Glutamatergic neuron (in vitro differentiated cells): ENCODE measurements at regions not wholly inside any gene's neighbourhood (a gene's known extent, or its start where the extent isn't known, plus 50 kb on each side); places are given as distances from the start of the nearest gene placed in this dataset.

Experiments used
- DNase-seq: peaks from one replicate; pipeline ENCODE4 v3.0.0; 2022
- H3K27ac Mint-ChIP-seq: one replicate; pipeline ENCODE4 v1.8.0; 2020; ENCODE audit warnings: mild to moderate bottlenecking, mixed read lengths, inconsistent platforms; ENCODE audit not compliant: unreplicated experiment
- H3K27me3 Mint-ChIP-seq: one replicate; pipeline ENCODE4 v1.8.0; 2020; ENCODE audit warnings: mild to moderate bottlenecking, moderate library complexity, mixed read lengths, inconsistent platforms; ENCODE audit not compliant: unreplicated experiment
- H3K36me3 Mint-ChIP-seq: one replicate; pipeline ENCODE4 v1.8.0; 2020; ENCODE audit warnings: mild to moderate bottlenecking, mixed read lengths, inconsistent platforms; ENCODE audit not compliant: unreplicated experiment
- H3K4me1 Mint-ChIP-seq: one replicate; pipeline ENCODE4 v1.8.0; 2020; ENCODE audit warnings: mild to moderate bottlenecking, low read depth, mixed read lengths, inconsistent platforms; ENCODE audit not compliant: unreplicated experiment
- H3K4me3 Mint-ChIP-seq: one replicate; pipeline ENCODE4 v1.8.0; 2020; ENCODE audit warnings: mild to moderate bottlenecking, mixed read lengths, inconsistent platforms; ENCODE audit not compliant: unreplicated experiment
- H3K9me3 Mint-ChIP-seq: one replicate; pipeline ENCODE4 v1.8.0; 2020; ENCODE audit warnings: mild to moderate bottlenecking, moderate library complexity, mixed read lengths, inconsistent platforms; ENCODE audit not compliant: unreplicated experiment
- CTCF ChIP-seq: fragments of 200-600 bp; sonication (generic); IDR thresholded peaks from one replicate; pipeline ENCODE4 v1.5.0; 2021; ENCODE audit not compliant: partially characterized antibody, unreplicated experiment

- TF ChIP-seq CTCF = no peak
- H3K27ac Mint-ChIP-seq = no peak overlapping the region
- H3K27me3 Mint-ChIP-seq = no peaks in the 10 kb centered on the region
- no peaks in the 10 kb centered on the region for H3K9me3 Mint-ChIP-seq
- H3K4me1 Mint-ChIP-seq = peaks cover 12% of the 10 kb centered on the region
- DNase-seq = no peak
- no peaks in the 10 kb centered on the region for H3K36me3 Mint-ChIP-seq
- H3K4me3 Mint-ChIP-seq = no peak overlapping the region
These were observed 87.0 kb downstream of the LIPG start for GRCh38 chr18:49648811-49649210.
